GM21360 (cell line): ENCODE measurements at regions not wholly inside any gene's neighbourhood (a gene's known extent, or its start where the extent isn't known, plus 50 kb on each side); places are given as distances from the start of the nearest gene placed in this dataset.

ENCODE experiments used
- ATAC-seq: cut with Tn5 transposase; IDR thresholded peaks from one replicate; pipeline ENCODE4 v1.9.1; 2021; ENCODE audit warnings: mild to moderate bottlenecking, moderate library complexity; ENCODE audit not compliant: unreplicated experiment

DNA sequence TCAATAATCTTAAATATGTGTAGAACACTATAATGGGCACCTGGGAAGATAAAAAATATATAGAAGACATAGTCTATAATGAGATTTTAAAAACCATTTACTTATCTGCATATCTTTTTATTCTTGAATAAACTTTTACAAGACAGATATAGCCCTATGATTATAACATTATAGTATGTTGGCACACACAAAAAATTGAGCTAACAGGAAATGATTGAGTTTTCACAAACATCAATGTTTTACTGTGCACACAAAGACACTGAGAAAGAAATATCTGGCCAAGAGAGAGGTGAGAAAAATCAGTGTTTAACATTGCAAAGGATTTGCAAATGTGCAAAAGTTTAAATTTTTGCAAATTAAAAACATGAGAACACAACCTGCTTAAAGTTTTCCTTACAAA, 124.3 kb downstream of the BBS10 start:
- no peak for ATAC-seq

DNA sequence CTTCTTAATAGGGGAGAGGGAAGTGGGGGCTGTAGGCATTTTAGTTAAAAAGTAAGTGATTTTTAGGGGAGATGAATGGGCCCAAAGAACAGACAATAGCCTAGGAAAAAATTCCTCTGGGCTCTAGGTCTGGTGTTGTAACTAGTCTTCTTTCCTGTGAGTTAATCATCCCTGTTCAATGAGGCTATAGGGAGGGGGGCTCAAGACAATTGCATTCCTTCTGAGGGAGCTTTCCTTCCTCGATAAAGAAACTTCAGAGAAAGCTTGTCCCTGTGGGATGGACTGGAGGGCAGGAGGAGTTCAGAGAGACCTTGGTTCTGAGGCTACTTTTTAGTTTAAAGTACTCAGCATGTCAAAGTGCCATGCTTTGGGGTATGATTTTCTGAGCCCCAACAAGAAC, 127.2 kb downstream of the BBS10 start:
- ATAC-seq: no peak

DNA sequence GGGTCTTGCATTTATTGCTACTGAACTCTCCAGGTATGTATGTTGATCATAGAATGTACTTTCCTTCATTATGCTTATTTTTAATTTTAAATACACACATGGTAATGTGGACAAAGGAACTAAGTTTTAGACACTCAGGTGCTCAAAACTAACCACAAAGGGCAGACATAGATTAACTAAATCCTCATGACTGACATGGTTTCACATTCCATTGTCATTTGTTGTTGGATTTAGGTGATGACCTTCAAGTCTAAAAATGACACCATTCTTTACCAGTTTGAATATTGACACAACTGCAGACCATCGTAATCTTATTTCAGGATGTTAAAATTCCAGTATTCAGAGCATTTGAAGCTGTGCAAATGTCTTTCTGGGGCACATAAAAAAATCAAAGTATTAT, 128.4 kb downstream of the BBS10 start:
- no peak for ATAC-seq

DNA sequence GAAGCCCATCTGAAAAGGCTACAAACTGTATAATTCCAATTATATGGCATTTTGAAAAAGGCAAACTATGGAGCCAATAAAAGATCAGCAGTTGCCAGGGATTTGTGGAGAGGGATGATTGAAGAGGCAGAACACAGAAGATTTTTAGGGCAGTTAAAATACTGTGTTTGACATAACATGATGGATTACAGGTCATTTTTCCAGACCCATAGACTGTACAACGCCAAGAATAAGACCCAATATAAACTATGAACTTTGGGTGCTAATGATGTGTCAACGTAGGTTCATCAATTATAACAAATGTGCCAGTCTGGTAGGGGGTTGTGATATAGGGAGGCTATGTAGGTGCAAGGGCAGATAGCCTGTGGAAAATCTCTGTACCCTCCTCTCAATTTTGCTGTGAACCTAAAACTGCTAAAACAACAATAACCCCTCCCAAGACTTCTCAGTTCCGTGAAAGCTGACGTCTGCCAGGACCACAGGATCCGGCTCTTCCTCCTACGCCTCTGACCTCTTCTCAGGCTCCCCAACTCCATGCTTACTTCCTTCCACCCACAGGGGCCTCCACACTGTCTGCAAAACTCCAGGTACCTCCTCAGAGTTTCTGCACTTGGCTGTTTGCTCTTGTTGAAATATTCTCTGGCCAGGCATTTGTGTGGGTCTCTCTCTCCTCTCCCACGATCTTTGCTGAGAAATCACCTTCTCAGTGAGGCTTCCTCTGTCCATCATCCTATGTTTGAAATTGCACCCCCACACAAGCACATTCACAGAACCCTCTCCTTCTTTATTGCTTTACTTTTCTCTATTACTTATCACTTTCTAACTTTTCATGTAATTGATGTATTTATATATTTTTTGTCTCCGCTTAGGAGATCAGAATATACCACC, 131.4 kb downstream of the BBS10 start:
- no peak for ATAC-seq

DNA sequence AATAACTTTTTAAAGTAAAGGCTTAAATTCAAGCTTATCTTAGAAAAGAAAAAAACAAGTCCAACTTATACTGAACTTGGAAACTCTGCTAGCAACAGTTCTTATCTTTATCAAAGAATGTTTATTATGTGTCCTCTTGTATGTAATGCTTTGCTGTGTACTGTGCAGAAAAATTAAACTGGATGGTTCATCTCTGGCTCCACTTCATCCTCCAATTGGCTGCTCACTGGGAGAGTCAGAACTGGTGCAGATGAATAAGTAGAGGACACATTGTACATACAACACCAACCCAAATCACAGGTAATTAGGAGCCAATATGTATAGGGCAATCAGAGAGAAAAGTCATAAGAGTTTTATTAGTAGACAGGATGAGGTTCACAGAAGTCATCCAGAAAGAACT, 123.6 kb upstream of the NAP1L1 start:
- no peak for ATAC-seq

DNA sequence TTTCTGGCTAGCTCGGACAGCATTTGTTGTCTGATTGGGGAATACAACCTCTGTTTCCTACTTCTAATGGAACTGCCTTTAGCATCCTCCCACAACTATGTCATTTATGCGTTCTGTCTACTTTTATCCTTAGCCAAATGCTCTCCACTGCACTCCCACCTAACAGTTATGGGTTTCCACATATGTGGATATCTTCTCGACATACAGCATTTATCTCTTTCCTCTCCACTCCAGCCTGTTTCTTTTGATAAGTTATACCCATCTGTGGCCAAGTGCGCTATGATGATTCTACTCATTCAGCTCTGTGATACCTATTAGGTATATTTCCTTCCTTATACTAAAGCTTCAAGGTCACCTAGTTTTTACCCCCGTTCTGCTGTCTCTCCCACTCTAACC, 122.2 kb upstream of the NAP1L1 start:
- no peak for ATAC-seq

DNA sequence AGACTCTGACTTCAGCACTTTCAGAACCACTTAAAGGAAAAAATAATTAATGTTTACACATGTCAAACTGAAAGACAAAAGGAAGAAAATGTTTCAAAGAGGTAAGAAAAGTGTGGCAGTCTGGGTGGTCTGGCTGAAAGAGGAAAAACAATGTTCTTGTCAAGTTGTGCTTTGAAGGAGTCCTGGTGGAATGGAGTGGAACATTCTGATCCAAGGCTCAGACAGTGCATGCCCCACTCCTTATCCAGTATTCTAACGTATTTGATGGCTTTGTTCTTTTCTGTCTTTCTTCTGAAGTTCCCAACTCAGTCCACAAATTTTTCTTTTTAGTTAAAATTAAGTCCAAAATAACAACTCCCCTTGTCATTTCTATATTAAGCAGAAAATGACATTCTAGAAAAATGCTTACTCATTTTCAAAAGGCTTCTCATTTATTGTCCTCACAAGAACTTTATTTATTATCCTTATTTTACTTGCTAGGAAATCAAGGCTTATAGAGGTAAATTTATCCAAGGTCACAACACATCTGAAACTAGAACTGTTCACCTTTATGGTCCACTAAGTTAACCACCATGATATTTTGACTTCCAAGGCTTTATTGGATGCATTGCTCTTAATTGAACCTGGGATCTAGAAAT, 121.7 kb upstream of the NAP1L1 start:
- no peak for ATAC-seq

DNA sequence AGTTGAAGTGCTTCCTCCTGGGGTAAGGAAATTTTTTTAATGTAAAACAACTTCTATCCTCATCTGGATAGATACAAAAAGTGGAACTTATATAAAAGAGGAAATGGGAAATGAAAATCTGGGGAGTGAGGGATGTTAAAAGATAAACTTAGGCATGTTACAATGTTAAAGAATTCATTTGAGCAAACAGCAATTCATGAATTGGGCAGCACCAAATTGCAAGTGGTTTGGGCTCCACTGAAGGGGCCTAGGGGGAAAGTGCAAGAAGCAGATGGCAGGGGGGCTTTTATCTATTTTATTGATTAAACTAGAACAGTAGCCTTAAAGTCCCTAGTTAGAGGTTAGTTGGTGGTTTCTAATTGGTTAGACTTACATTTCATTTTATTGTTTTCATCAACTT, 118.1 kb upstream of the NAP1L1 start:
- no peak for ATAC-seq

DNA sequence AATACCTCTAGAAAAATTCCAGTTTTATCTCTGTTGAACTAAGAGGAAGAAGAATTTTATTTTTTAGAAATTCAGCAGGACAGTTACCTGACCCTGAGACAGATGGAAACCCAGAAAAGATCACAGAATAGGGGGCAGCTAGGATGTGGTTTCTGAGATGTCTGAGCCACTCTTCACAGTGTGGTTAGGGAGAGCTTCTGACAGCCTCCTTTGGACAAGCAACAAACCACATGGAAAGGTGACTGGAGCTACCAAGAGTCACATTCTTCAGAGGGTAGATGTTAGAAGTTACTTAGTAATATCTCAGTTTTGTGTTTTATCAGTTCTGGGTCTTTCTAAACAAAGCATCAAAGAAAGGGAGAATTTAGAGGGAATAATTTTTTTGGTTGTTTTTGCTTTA, 117.3 kb upstream of the NAP1L1 start:
- ATAC-seq: no peak

DNA sequence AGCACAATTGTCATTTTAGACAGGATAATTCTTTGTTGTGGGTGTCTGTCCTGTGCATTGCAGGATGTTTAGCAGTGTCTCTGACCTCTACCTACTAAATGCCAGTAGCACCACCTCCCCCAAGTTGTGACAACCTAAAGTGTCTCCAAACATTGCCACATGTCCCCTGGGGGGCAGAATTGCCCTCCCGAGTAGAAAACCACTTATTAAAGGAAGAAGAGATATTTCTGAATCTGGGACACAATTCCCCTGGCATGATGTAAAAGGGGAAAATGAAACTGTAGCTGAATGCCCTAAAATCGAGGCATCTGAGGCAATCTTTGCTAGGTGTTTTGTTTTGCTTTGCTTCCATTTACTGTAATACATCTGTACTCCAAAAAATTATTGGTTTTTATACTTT, 116.8 kb upstream of the NAP1L1 start:
- no peak for ATAC-seq

DNA sequence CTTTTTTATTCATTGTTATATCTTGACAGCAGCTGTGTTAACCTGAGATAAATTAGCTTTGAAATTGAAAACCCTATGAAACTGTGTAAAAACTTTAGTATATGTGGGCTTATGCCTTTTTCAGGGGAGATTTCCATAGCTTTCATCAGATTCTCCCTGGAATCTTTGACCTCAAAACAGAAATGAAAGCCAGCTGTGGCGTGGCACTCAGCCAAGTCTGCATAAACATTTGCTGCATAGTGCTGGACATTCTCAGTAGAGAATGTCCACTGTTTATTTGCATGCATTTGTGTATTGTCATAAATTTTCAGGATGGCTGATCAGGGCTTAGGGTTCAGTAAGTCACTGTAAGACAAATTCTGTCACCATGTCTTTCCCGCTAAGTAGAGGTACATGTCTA, 115.3 kb upstream of the NAP1L1 start:
- no peak for ATAC-seq

DNA sequence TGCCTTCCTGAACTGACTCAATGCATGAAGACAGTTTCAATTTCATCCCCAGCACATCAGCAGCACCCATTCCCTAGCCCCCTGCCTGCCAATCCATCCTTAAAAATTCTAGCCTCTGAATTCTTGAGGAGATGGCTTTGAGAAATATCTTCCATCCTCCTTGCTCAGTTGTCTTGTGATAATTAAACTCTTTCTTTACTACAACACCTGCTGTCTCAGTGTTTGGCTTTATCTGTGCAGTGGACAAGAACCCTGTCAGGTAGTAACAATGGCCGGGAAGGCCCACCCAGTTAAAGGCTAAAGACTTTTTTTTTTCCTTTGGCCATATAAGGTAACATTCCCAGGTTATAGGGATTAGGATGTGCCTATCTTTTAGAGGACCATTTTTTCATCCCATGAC, 114.4 kb upstream of the NAP1L1 start:
- no peak for ATAC-seq

DNA sequence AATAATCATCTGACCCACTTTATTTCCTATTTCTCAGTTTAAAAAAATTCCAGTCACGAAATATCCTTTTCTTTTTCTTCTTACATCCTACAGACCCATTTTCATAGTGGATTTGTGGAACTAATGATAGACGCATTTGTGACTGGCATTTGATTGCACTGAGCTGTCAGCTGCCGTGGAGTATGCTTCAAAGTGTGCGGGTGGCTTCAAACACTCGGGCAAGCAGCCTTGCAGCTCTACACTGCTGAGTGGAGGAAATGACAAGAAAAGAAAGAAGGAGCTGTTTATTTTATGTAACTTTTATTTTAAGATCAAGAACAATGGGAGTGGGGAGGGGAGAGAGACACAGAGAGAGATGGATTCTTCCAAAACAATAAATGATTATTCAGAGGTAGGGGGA, 112.8 kb upstream of the NAP1L1 start:
- ATAC-seq: no peak

DNA sequence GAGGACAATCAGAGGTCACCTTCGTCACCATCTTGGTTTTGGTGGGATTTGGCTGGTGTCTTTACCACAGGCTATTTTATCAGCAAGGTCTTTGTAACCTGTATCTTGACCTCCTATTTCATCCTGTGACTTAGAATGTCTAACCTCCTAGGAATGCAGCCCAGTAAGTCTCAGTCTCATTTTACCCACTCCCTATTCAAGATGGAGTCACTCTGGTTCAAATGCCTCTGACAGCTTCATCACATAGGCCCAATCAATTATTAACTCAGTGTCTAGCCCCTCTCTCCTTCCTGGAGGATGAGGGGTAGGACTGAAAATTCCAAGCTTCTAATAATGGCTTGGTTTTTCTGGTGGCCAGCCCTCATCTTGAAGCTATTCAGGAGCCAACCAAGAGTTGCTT, 111.4 kb upstream of the NAP1L1 start:
- ATAC-seq: no peak

DNA sequence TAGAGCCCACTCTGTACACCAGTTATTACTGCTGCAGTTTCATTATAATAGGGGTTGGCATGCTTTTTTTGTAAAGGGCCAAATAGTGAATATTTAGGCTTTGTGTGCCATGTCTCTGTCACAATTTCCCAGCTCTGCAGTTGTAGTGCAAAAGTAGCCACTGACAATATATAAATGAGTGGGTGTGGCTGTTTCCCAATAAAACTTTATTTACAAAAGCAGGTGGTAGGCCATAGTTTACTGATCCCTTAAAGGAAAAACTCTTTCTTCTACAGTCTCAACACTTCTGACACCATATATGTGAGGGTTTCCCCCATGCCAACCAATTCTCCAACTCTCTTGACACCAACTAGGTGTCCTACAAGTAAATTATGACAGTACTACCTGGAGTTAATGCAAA, 110.2 kb upstream of the NAP1L1 start:
- ATAC-seq: no peak

DNA sequence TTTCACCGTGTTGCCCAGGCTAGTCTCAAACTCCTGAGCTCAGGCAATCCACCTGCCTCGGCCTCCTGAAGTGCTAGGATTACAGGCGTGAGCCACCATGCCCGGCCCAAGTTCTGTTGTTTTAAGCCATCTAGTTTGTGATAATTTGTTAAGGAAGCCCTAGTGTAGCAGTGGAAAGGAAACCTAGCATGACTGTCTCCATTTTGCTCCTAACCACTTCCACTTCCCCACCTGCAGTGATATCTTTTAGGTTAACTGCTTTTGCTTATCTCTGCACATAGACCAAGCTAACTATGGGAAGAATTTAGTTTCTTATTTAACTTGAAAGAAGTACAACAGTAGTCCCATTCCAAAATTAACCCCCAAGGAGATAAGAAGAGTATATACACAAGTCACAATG, 109.5 kb upstream of the NAP1L1 start:
- no peak for ATAC-seq

DNA sequence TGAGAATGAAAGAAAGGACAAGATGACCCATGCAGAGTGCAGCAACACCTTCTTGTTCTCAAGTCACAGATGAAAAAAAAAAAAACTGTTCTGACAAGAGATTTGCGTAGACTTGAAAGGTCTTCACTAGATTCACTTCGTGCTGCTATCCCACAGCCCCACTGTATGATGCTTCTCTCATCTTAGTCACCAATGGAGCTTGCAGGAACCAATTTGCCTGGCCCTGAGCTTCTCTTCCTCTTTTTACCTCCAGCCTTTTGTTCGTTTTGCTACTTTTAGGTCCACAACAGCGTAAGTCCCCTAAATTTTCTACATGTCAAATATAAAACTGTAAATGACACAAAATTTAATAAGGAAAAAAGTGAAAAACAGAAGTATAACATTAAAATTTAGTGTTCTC, 107.9 kb upstream of the NAP1L1 start:
- no peak for ATAC-seq

DNA sequence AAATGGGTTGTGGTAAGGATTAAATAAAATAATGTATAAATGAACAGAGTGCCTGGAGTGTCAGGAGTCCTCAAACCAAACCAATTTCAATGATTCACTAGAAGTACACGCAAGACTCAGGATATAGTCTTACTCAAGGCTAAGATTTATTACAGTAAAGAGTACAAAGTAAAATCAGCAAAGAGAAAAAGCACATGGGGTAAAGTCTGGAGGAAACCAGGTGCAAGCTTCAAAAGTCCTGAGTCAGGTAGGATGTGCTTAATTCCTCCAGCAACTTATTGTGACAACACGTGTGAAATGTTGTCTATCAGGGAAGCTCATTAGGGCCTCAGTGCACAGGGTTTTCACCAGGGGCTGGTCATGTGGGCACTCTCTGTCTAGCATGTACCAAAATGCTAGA, 105.8 kb upstream of the NAP1L1 start:
- ATAC-seq: no peak

DNA sequence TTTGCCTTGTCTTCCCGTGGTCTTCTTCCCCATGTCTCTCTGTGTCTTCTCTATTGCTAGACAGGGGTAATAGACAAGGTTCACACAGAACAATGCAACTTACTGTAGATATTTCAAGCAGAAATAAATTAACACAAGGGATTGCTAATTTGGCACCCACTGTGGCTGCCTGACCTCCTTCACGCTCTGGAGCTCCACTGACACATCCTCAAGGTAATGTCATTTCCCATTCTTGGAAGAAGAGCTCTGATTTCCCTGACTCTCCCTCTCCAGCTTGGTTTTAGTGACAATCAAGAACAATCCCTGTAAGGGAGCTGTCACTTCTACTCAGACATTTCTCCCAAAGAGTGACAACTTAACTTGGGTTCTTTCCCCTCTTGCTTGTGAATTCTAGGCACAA, 105.4 kb upstream of the NAP1L1 start:
- no peak for ATAC-seq

DNA sequence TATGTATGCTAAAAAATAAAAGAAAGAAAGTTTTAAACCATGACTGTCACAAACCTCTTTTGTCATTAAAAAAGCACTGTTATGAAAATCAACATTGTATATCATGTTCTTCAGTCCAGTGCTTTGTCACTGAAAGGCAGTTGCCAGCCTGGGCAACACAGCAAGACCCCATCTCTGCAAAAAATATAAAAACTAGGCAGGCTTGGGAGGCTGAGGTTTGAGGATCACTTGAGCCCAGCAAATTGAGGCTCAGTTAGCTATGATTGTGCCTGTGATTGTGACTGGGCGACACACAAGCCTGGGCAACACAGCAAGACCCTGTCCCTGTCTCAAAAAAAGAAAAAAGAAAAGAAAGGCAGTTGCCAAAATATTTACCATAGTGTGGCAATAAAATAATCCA, 102.7 kb upstream of the NAP1L1 start:
- no peak for ATAC-seq

DNA sequence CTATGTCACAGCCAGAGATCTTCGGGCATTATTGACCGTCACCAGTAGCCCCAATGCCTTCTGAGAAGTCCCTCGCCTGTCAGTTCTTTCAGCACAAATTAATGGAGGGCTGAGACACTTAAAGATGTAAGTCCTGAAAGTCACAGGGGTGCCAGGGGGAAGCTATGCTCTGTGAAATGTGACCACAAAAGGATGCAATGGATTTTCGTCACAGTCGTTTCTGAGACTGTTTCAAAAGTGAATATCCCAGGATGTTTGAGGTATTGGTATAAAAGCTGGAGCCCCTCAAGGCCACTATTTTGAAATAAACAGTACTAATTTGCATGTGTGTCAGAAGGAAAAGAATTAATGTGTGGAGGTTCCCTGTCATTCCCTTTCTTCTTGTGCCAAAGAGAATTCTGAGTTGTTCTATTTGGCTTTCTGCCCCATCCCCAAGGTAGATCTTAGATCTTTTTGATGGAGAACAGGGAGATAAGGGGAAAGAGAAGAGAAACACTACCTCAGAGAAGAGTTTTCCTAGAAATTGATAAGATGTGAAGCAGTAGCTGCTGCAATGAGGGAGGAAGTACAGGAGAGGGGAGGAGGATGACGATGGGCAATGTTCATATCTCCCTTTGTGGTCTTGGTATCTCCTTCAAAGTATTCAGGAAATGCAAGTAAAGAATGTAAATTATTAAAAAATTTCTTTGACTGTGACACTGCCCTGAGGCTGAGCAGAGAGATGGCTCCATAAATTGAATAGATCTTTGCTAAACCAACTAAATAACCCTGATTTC, 101.8 kb upstream of the NAP1L1 start:
- ATAC-seq: no peak
